Tibial nerve (tissue), 4 donors: ENCODE measurements at regions not wholly inside any gene's neighbourhood (a gene's known extent, or its start where the extent isn't known, plus 50 kb on each side); places are given as distances from the start of the nearest gene placed in this dataset.

Experiments
- DNase-seq, 2 donors: peaks; one replicate each; pipeline ENCODE4 v3.0.0-alpha.2; 2019; ENCODE audit warnings: low spot score in 2 of 2
- H3K27ac ChIP-seq, 4 donors: fragments of 200-600 bp; sonication (generic) in 3 of 4; one replicate each; pipeline ENCODE4 v1.5.1; 2017 to 2019; ENCODE audit warnings: mild to moderate bottlenecking in 1 of 4
- H3K27me3 ChIP-seq, 2 donors: fragments of 200-600 bp; sonication (generic) in 1 of 2; one replicate each; pipeline versions ENCODE4 v1.5.1 to v1.6.0; 2017 to 2019
- H3K36me3 ChIP-seq, 3 donors: fragments of 200-600 bp; sonication (generic); one replicate each; pipeline ENCODE4 v1.5.1; 2018 to 2019
- H3K4me1 ChIP-seq, 4 donors: fragments of 200-600 bp; sonication (generic) in 3 of 4; one replicate each; pipeline ENCODE4 v1.5.1; 2017 to 2019
- H3K4me3 ChIP-seq, 4 donors: fragments of 200-600 bp; sonication (generic) in 3 of 4; one replicate each; pipeline ENCODE4 v1.5.1; 2017 to 2019; ENCODE audit warnings: mild to moderate bottlenecking in 1 of 4, moderate library complexity in 1 of 4
- H3K9me3 ChIP-seq, 4 donors: fragments of 200-600 bp; sonication (generic) in 3 of 4; one replicate each; pipeline ENCODE4 v1.5.1; 2017 to 2019
- EP300 ChIP-seq, 2 donors: sonication (generic); formaldehyde crosslinking; IDR thresholded peaks; one replicate each; pipeline ENCODE4 v1.6.1; 2017; ENCODE audit warnings: antibody characterized with exemption in 2 of 2, mild to moderate bottlenecking in 1 of 2
- POLR2A ChIP-seq, 2 donors: fragments of 450-650 bp; IDR thresholded peaks; one replicate each; pipeline ENCODE4 v1.6.1; 2017; ENCODE audit warnings: antibody characterized with exemption in 2 of 2, mild to moderate bottlenecking in 2 of 2, moderate library complexity in 2 of 2
- WGBS, 2 donors: methylation state at CpG; one replicate each; pipeline ENCODE4 v1.1.5; 2018; 5-methylcytosine and 5-hydroxymethylcytosine counted together
- TF ChIP-seq, protein P1 (sequence below), 5 experiments: fragments of 200-600 bp in 3 of 5; fragments of 450-650 bp in 2 of 5; sonication (generic) in 3 of 5; IDR thresholded peaks; one replicate each; pipeline ENCODE4 v1.5.1; 2016 to 2019; ENCODE audit warnings: antibody characterized with exemption in 5 of 5, mild to moderate bottlenecking in 3 of 5, moderate library complexity in 2 of 5

DNA sequence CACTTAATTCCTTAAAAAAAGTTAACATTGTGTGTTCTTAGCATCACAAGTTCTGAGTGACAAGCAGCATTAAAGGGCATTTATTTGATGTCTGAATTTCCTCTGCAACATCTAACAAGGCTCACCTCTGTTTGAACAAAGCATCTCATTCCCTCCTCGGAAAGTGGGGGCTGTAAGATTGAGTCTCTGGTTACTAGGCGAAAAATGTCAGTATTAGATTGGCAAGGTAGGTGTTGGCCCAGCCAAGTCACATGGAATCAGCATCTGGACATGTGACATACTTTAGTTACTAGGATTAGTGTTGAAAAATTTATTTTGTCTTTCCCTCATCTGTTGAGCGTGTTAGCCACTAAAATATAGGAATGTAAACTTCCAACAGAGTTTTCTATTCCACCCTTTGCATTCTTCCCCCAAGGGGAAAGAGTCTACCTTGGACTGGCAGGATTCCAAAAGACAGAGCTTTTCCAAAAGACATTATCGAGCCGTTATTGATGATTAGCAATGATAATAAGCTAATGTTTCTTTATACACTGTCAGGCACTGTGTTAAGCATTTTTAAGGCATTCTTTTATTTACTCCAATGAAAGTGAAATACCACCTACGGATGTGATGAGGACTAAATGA, 194.9 kb upstream of the BTG1 start:
- Histone ChIP-seq H3K9me3 (no peaks in the 10 kb centered on the region), H3K27ac (no peak overlapping the region), H3K36me3 (no peaks in the 10 kb centered on the region), H3K4me1 (peaks cover 0 to 13% (median 0%) of the 10 kb centered on the region in 4 donors), H3K27me3 (no peaks in the 10 kb centered on the region), H3K4me3 (no peak overlapping the region)
- no peak for TF ChIP-seq EP300 (IDR thresholded peaks at IDR 0.05)
- TF ChIP-seq POLR2A (IDR thresholded peaks at IDR 0.05): no peak
- TF ChIP-seq, protein P1, sequence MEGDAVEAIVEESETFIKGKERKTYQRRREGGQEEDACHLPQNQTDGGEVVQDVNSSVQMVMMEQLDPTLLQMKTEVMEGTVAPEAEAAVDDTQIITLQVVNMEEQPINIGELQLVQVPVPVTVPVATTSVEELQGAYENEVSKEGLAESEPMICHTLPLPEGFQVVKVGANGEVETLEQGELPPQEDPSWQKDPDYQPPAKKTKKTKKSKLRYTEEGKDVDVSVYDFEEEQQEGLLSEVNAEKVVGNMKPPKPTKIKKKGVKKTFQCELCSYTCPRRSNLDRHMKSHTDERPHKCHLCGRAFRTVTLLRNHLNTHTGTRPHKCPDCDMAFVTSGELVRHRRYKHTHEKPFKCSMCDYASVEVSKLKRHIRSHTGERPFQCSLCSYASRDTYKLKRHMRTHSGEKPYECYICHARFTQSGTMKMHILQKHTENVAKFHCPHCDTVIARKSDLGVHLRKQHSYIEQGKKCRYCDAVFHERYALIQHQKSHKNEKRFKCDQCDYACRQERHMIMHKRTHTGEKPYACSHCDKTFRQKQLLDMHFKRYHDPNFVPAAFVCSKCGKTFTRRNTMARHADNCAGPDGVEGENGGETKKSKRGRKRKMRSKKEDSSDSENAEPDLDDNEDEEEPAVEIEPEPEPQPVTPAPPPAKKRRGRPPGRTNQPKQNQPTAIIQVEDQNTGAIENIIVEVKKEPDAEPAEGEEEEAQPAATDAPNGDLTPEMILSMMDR (IDR thresholded peaks at IDR 0.05): no peak
- no peak for DNase-seq
- 85 to 86% methylated on average over 6 of the region's 6 CpGs for WGBS, 2 donors

DNA sequence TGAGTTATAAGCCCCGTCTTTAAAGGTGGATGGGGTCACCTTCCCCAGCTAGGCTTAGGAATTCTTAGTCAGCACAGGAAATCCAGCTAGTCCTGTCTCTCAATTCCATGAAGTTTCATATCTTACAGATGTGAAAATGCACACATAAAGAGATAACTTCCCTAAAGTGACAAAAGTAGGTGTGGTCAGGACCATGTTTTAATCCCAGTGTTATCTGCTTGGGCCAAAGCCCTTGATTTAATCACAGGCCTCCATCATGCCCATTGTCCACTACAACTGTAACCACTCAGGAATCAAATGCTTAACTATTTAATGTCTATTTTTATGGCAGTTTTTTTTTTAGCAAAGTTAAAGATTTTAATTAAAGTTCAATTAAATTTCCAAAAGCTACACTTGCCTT, 194.4 kb upstream of the BTG1 start:
- H3K27me3 ChIP-seq: no peaks in the 10 kb centered on the region
- H3K36me3 ChIP-seq: no peaks in the 10 kb centered on the region
- 86 to 89% methylated on average over 1 of the region's 1 CpG for WGBS, 2 donors
- TF ChIP-seq, protein P1 (IDR thresholded peaks at IDR 0.05): no peak
- TF ChIP-seq POLR2A (IDR thresholded peaks at IDR 0.05): no peak
- TF ChIP-seq EP300 (IDR thresholded peaks at IDR 0.05): no peak
- peaks cover 0 to 13% (median 0%) of the 10 kb centered on the region in 4 donors for H3K4me1 ChIP-seq
- no peak overlapping the region for H3K27ac ChIP-seq
- no peak for DNase-seq
- H3K9me3 ChIP-seq: no peaks in the 10 kb centered on the region
- H3K4me3 ChIP-seq: no peak overlapping the region

DNA sequence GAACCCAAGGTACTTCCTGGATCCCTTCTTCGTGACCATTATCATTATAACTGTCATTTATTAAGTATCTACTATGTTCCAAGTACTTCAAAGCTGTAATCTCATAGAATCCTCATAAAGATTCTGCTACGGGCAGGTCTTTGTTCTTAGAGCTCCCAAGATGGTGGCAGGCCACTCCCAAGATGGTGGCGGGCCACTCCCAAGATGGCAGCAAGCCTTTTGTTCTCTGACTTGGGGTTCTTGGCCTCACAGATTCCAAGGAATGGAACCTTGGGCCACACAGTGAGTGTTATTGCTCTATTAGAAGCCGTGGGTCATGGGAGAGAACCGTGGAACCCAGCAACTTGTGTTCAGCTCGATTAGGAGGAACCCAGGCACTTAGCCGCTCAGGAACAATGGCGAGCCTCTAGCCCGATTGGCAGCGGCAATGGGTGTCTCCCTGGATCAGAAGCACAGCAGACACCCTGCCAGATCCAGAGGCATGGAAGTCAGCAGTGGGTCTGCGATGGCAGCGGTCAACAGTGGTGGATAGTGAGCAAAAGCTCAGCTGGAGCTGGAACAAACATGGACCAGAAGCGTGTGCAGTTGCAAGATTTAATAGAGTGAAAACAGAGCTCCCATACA, 193.7 kb upstream of the BTG1 start:
- Histone ChIP-seq H3K4me1 (peaks cover 0 to 13% (median 0%) of the 10 kb centered on the region in 4 donors), H3K27me3 (no peaks in the 10 kb centered on the region), H3K9me3 (no peaks in the 10 kb centered on the region), H3K4me3 (no peak overlapping the region), H3K27ac (no peak overlapping the region), H3K36me3 (no peaks in the 10 kb centered on the region)
- DNase-seq: no peak
- no peak for TF ChIP-seq EP300 (IDR thresholded peaks at IDR 0.05)
- TF ChIP-seq, protein P1 (IDR thresholded peaks at IDR 0.05): no peak
- no peak for TF ChIP-seq POLR2A (IDR thresholded peaks at IDR 0.05)
- 94 to 95% methylated on average over 13 of the region's 13 CpGs for WGBS, 2 donors

- Histone ChIP-seq H3K27ac (no peak overlapping the region), H3K4me1 (peaks cover 0 to 13% (median 0%) of the 10 kb centered on the region in 4 donors), H3K27me3 (no peaks in the 10 kb centered on the region), H3K36me3 (no peaks in the 10 kb centered on the region), H3K4me3 (no peak overlapping the region), H3K9me3 (no peaks in the 10 kb centered on the region)
- no peak for DNase-seq
- 21 to 30% methylated on average over 1 of the region's 1 CpG for WGBS, 2 donors
- TF ChIP-seq EP300 (IDR thresholded peaks at IDR 0.05) (no peak), POLR2A (IDR thresholded peaks at IDR 0.05) (no peak)
- TF ChIP-seq, protein P1 (IDR thresholded peaks at IDR 0.05): no peak
These were observed 193.0 kb upstream of the BTG1 start for GRCh38 chr12:92338671-92339070.

GRCh38 chr12:92338102-92338501, 192.5 kb upstream of the BTG1 start:
- TF ChIP-seq EP300 (IDR thresholded peaks at IDR 0.05): no peak
- TF ChIP-seq, protein P1 (IDR thresholded peaks at IDR 0.05): no peak
- no peak for TF ChIP-seq POLR2A (IDR thresholded peaks at IDR 0.05)
- WGBS, 2 donors: 98 to 100% methylated on average over 2 of the region's 2 CpGs

More at GRCh38 chr12:92338102-92338501, 192.5 kb upstream of the BTG1 start:
- Histone ChIP-seq H3K4me1 (peaks cover 0 to 13% (median 0%) of the 10 kb centered on the region in 4 donors), H3K27ac (no peak overlapping the region), H3K36me3 (no peaks in the 10 kb centered on the region), H3K4me3 (no peak overlapping the region), H3K27me3 (no peaks in the 10 kb centered on the region), H3K9me3 (no peaks in the 10 kb centered on the region)
- no peak for DNase-seq
